Loucy (cell line): ENCODE measurements at regions not wholly inside any gene's neighbourhood (a gene's known extent, or its start where the extent isn't known, plus 50 kb on each side); places are given as distances from the start of the nearest gene placed in this dataset.

Experiments used
- H2AFZ ChIP-seq: fragments of 200-600 bp; sonication (generic); 2 replicates; pipeline ENCODE4 v1.6.0; 2016; ENCODE audit warnings: antibody characterized with exemption, mild to moderate bottlenecking, low read length, moderate library complexity
- H3F3A ChIP-seq: fragments of 200-600 bp; 2 replicates; pipeline ENCODE4 v1.6.0; 2016; ENCODE audit warnings: antibody characterized with exemption, low read depth, mild to moderate bottlenecking
- H3K27me3 ChIP-seq: fragments of 200-600 bp; sonication (generic); 2 replicates; pipeline ENCODE4 v1.6.1; 2014; ENCODE audit warnings: low read length, mild to moderate bottlenecking; ENCODE audit not compliant: insufficient read depth, poor library complexity, severe bottlenecking
- H3K36me3 ChIP-seq: fragments of 200-600 bp; sonication (generic); 2 replicates; pipeline ENCODE4 v1.6.1; 2016; ENCODE audit warnings: low read length; ENCODE audit not compliant: insufficient read depth
- H3K4me1 ChIP-seq: fragments of 200-600 bp; sonication (generic); 2 replicates; pipeline ENCODE4 v1.5.1; 2014; ENCODE audit warnings: low read length, mild to moderate bottlenecking; ENCODE audit not compliant: insufficient read depth, poor library complexity, severe bottlenecking
- H3K4me2 ChIP-seq: fragments of 200-600 bp; sonication (generic); 2 replicates; pipeline ENCODE4 v1.6.0; 2014; ENCODE audit warnings: antibody characterized with exemption, low read length, low read depth, mild to moderate bottlenecking; ENCODE audit not compliant: poor library complexity, severe bottlenecking
- H3K4me3 ChIP-seq: fragments of 200-600 bp; sonication (generic); 2 replicates; pipeline ENCODE4 v1.5.1; 2014; ENCODE audit warnings: low read length, mild to moderate bottlenecking, mixed read lengths; ENCODE audit not compliant: poor library complexity, severe bottlenecking
- H3K79me2 ChIP-seq: fragments of 200-600 bp; sonication (generic); 2 replicates; pipeline ENCODE4 v1.6.1; 2014; ENCODE audit warnings: low read length; ENCODE audit not compliant: insufficient read depth
- H3K9ac ChIP-seq: fragments of 200-600 bp; sonication (generic); 2 replicates; pipeline ENCODE4 v1.6.0; 2014; ENCODE audit warnings: mild to moderate bottlenecking, low read depth, low read length, moderate library complexity; ENCODE audit not compliant: poor library complexity, severe bottlenecking
- H3K9me2 ChIP-seq: fragments of 200-600 bp; sonication (generic); replicated peaks from 2 replicates; pipeline ENCODE4 v1.6.1; 2016; ENCODE audit warnings: low read depth, low read length, mixed read lengths
- H3K9me3 ChIP-seq: fragments of 200-600 bp; sonication (generic); 2 replicates; pipeline ENCODE4 v1.6.1; 2014; ENCODE audit warnings: mild to moderate bottlenecking, antibody characterized with exemption, low read length, low read depth; ENCODE audit not compliant: insufficient read depth
- H4K20me1 ChIP-seq: fragments of 200-600 bp; sonication (generic); 2 replicates; pipeline ENCODE4 v1.6.0; 2014; ENCODE audit warnings: antibody characterized with exemption, low read length, mild to moderate bottlenecking; ENCODE audit not compliant: insufficient read depth, poor library complexity, severe bottlenecking
- CTCF ChIP-seq: fragments of 200-600 bp; sonication (generic); conservative IDR thresholded peaks from 2 replicates; pipeline ENCODE4 v1.5.1; 2014; ENCODE audit warnings: mild to moderate bottlenecking, antibody characterized with exemption, low read length
- EZH2phosphoT487 ChIP-seq: fragments of 200-600 bp; IDR thresholded peaks from 2 replicates; pipeline ENCODE4 v1.6.1; 2018; ENCODE audit warnings: antibody characterized with exemption, mild to moderate bottlenecking, moderate library complexity, borderline replicate concordance

DNA sequence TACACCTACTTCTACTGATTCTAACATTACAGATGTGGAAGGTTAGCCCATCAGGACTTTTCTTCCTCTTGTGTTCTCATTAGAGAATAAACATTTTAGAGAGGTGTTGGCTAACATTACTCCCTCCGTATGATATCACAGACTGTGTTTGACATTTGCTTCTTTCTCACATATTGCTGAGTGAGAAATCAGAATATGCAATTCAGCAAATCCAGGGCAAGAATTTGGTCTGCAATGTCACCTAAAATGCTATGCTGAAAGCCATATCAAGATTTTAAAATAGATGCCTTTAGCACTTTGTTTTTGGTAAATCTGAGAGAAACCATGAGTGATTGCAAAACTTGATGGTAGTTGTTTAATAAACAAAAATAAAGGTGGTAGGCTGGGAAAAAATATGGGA lies 319.1 kb downstream of the C4orf33 start:
- no peaks in the 10 kb centered on the region for H3K9me2 ChIP-seq
- H3K4me1 ChIP-seq: no peaks in the 10 kb centered on the region
- H3K79me2 ChIP-seq: no peaks in the 10 kb centered on the region
- H3K4me2 ChIP-seq: no peak overlapping the region
- H3K9me3 ChIP-seq: no peaks in the 10 kb centered on the region
- no peak overlapping the region for H3K4me3 ChIP-seq
- no peak overlapping the region for H2AFZ ChIP-seq
- no peak overlapping the region for H3K9ac ChIP-seq
- no peaks in the 10 kb centered on the region for H3K27me3 ChIP-seq
- H4K20me1 ChIP-seq: no peaks in the 10 kb centered on the region
- H3F3A ChIP-seq: no peaks in the 10 kb centered on the region
- no peaks in the 10 kb centered on the region for H3K36me3 ChIP-seq
- TF ChIP-seq EZH2phosphoT487 (no peak), CTCF (no peak)

GRCh38 chr4:129420637-129421036 lies 324.7 kb downstream of the C4orf33 start:
- Histone ChIP-seq H3K4me3 (no peak overlapping the region), H3F3A (no peaks in the 10 kb centered on the region), H3K79me2 (no peaks in the 10 kb centered on the region), H4K20me1 (no peaks in the 10 kb centered on the region), H3K4me1 (no peaks in the 10 kb centered on the region), H2AFZ (no peak overlapping the region), H3K36me3 (no peaks in the 10 kb centered on the region), H3K4me2 (no peak overlapping the region), H3K9me2 (no peaks in the 10 kb centered on the region), H3K9ac (no peak overlapping the region), H3K9me3 (no peaks in the 10 kb centered on the region), H3K27me3 (no peaks in the 10 kb centered on the region)
- TF ChIP-seq CTCF (no peak), EZH2phosphoT487 (no peak)

GRCh38 chr4:129422277-129422676 lies 326.3 kb downstream of the C4orf33 start:
- no peaks in the 10 kb centered on the region for H4K20me1 ChIP-seq
- H3K4me3 ChIP-seq: no peak overlapping the region
- no peaks in the 10 kb centered on the region for H3K79me2 ChIP-seq
- no peak for TF ChIP-seq CTCF
- no peak for TF ChIP-seq EZH2phosphoT487
- no peaks in the 10 kb centered on the region for H3K27me3 ChIP-seq
- H3K36me3 ChIP-seq: no peaks in the 10 kb centered on the region
- H3F3A ChIP-seq: no peaks in the 10 kb centered on the region
- no peaks in the 10 kb centered on the region for H3K9me3 ChIP-seq
- H3K9ac ChIP-seq: no peak overlapping the region
- H3K4me2 ChIP-seq: no peak overlapping the region
- no peak overlapping the region for H2AFZ ChIP-seq
- H3K4me1 ChIP-seq: no peaks in the 10 kb centered on the region
- no peaks in the 10 kb centered on the region for H3K9me2 ChIP-seq
